ENCODE measurements at regions not wholly inside any gene's neighbourhood (a gene's known extent, or its start where the extent isn't known, plus 50 kb on each side); places are given as distances from the start of the nearest gene placed in this dataset.
A peak's percentile ranks its signal among the peaks of the same experiment; 100 is the strongest.

DNA sequence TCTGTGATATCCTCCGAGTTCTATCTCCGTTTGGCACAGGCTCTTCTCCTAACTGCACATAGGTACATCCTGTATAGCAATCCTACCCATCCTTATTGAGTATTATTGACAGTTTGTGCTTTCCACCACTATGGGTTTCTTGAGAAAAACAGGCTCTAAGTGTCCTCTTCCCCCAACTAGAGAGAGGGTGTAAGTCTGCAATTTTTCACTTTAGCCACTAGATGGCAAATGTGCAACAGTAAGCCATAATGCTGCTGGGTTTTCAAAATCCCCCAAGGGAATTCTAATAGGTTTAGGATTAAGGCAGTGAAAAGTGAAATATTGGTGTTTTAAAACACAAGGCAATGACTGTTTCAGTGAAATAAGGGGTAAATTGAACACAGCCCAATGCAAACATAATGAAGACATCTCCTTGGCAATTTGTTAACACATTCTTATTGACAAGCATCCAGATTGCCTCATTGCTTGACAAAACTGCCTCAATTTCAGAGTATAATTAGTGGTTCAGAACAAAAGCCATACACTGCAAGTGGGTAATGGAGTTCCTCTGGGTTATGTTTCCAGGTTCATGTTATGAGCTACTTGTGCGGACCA, 239.0 kb upstream of the HTR2C start:
- no peaks in the 10 kb centered on the region for H3K27me3 ChIP-seq (ENCODE audit: control insufficient read depth in 4 of 4, insufficient read depth in 4 of 4, low read length in 3 of 4)
- DNase-seq (ENCODE audit: low spot score): no peak
- 49% methylated on average over 3 of the region's 3 CpGs for WGBS

More for the DNA sequence above, 239.0 kb upstream of the HTR2C start:
- Histone ChIP-seq H3K4me1 (ENCODE audit: control insufficient read depth in 4 of 4, insufficient read depth in 4 of 4, low read length in 3 of 4) (no peaks in the 10 kb centered on the region), H3K4me3 (ENCODE audit: low read depth in 1 of 3, low read length in 3 of 3) (no peak overlapping the region), H3K9ac (ENCODE audit: low read depth in 1 of 2, low read length in 2 of 2) (no peak overlapping the region), H3K27ac (ENCODE audit: low read depth in 1 of 2, low read length in 2 of 2) (no peak overlapping the region), H3K36me3 (ENCODE audit: control insufficient read depth in 4 of 4, insufficient read depth in 3 of 4, low read depth in 1 of 4, low read length in 3 of 4) (no peaks in the 10 kb centered on the region), H3K9me3 (ENCODE audit: control insufficient read depth in 4 of 4, low read length in 3 of 4) (no peaks in the 10 kb centered on the region)
- TF ChIP-seq, protein P1, sequence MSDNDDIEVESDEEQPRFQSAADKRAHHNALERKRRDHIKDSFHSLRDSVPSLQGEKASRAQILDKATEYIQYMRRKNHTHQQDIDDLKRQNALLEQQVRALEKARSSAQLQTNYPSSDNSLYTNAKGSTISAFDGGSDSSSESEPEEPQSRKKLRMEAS (IDR thresholded peaks at IDR 0.05): no peak
- no peak for TF ChIP-seq TAF1 (conservative IDR thresholded peaks at IDR 0.05)
- no peak for TF ChIP-seq EGR1 (IDR thresholded peaks at IDR 0.05; ENCODE audit: low read depth in 2 of 2)
- TF ChIP-seq, protein P2, sequence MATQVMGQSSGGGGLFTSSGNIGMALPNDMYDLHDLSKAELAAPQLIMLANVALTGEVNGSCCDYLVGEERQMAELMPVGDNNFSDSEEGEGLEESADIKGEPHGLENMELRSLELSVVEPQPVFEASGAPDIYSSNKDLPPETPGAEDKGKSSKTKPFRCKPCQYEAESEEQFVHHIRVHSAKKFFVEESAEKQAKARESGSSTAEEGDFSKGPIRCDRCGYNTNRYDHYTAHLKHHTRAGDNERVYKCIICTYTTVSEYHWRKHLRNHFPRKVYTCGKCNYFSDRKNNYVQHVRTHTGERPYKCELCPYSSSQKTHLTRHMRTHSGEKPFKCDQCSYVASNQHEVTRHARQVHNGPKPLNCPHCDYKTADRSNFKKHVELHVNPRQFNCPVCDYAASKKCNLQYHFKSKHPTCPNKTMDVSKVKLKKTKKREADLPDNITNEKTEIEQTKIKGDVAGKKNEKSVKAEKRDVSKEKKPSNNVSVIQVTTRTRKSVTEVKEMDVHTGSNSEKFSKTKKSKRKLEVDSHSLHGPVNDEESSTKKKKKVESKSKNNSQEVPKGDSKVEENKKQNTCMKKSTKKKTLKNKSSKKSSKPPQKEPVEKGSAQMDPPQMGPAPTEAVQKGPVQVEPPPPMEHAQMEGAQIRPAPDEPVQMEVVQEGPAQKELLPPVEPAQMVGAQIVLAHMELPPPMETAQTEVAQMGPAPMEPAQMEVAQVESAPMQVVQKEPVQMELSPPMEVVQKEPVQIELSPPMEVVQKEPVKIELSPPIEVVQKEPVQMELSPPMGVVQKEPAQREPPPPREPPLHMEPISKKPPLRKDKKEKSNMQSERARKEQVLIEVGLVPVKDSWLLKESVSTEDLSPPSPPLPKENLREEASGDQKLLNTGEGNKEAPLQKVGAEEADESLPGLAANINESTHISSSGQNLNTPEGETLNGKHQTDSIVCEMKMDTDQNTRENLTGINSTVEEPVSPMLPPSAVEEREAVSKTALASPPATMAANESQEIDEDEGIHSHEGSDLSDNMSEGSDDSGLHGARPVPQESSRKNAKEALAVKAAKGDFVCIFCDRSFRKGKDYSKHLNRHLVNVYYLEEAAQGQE (IDR thresholded peaks at IDR 0.05): no peak
- no peak for TF ChIP-seq FOXA2 (IDR thresholded peaks at IDR 0.05)
- TF ChIP-seq, protein P3, sequence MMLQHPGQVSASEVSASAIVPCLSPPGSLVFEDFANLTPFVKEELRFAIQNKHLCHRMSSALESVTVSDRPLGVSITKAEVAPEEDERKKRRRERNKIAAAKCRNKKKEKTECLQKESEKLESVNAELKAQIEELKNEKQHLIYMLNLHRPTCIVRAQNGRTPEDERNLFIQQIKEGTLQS (IDR thresholded peaks at IDR 0.05): no peak
- TF ChIP-seq, protein P4, sequence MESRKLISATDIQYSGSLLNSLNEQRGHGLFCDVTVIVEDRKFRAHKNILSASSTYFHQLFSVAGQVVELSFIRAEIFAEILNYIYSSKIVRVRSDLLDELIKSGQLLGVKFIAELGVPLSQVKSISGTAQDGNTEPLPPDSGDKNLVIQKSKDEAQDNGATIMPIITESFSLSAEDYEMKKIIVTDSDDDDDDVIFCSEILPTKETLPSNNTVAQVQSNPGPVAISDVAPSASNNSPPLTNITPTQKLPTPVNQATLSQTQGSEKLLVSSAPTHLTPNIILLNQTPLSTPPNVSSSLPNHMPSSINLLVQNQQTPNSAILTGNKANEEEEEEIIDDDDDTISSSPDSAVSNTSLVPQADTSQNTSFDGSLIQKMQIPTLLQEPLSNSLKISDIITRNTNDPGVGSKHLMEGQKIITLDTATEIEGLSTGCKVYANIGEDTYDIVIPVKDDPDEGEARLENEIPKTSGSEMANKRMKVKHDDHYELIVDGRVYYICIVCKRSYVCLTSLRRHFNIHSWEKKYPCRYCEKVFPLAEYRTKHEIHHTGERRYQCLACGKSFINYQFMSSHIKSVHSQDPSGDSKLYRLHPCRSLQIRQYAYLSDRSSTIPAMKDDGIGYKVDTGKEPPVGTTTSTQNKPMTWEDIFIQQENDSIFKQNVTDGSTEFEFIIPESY (IDR thresholded peaks at IDR 0.05): no peak
- no peak for TF ChIP-seq RXRA (IDR thresholded peaks at IDR 0.05)
- TF ChIP-seq RAD21 (IDR thresholded peaks at IDR 0.05): peak; percentile 44 to 75
- TF ChIP-seq GABPA (IDR thresholded peaks at IDR 0.05 in 1 of 2, conservative IDR thresholded peaks at IDR 0.05 in 1 of 2): no peak
- no peak for TF ChIP-seq HNF4A (conservative IDR thresholded peaks at IDR 0.05)
- no peak for TF ChIP-seq NR2F2 (IDR thresholded peaks at IDR 0.05)
- TF ChIP-seq, protein P5, sequence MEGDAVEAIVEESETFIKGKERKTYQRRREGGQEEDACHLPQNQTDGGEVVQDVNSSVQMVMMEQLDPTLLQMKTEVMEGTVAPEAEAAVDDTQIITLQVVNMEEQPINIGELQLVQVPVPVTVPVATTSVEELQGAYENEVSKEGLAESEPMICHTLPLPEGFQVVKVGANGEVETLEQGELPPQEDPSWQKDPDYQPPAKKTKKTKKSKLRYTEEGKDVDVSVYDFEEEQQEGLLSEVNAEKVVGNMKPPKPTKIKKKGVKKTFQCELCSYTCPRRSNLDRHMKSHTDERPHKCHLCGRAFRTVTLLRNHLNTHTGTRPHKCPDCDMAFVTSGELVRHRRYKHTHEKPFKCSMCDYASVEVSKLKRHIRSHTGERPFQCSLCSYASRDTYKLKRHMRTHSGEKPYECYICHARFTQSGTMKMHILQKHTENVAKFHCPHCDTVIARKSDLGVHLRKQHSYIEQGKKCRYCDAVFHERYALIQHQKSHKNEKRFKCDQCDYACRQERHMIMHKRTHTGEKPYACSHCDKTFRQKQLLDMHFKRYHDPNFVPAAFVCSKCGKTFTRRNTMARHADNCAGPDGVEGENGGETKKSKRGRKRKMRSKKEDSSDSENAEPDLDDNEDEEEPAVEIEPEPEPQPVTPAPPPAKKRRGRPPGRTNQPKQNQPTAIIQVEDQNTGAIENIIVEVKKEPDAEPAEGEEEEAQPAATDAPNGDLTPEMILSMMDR (IDR thresholded peaks at IDR 0.05; ENCODE audit: low read depth, low read length, missing input control): peak; percentile 46
- TF ChIP-seq HNF4G (IDR thresholded peaks at IDR 0.05): no peak
- TF ChIP-seq YY1 (IDR thresholded peaks at IDR 0.05): no peak
- no peak for TF ChIP-seq FOXA1 (IDR thresholded peaks at IDR 0.05)
